Vagina (tissue), 2 donors: ENCODE measurements at regions not wholly inside any gene's neighbourhood (a gene's known extent, or its start where the extent isn't known, plus 50 kb on each side); places are given as distances from the start of the nearest gene placed in this dataset.

Source experiments
- DNase-seq, 2 donors: peaks; one replicate each; pipeline ENCODE4 v3.0.0-alpha.2; 2017; ENCODE audit errors: extremely low spot score in 2 of 2
- H3K27ac ChIP-seq: fragments of 200-600 bp; sonication (generic); one replicate; pipeline ENCODE4 v1.5.1; 2019
- H3K27me3 ChIP-seq: fragments of 200-600 bp; sonication (generic); one replicate; pipeline ENCODE4 v1.5.1; 2019
- H3K36me3 ChIP-seq, 2 donors: fragments of 200-600 bp; sonication (generic); one replicate each; pipeline ENCODE4 v1.5.1; 2017 to 2019
- H3K4me1 ChIP-seq: fragments of 200-600 bp; sonication (generic); one replicate; pipeline ENCODE4 v1.5.1; 2019
- H3K4me3 ChIP-seq, 2 donors: fragments of 200-600 bp; sonication (generic); 1 replicate in 1 of 2; 2 replicates in 1 of 2; pipeline ENCODE4 v1.5.1; 2016 to 2019
- H3K9me3 ChIP-seq: fragments of 200-600 bp; sonication (generic); one replicate; pipeline ENCODE4 v1.5.1; 2019
- CTCF ChIP-seq, 3 experiments: fragments of 450-650 bp in 2 of 3; fragments of 200-600 bp in 1 of 3; sonication (generic) in 1 of 3; IDR thresholded peaks; one replicate each; pipeline ENCODE4 v1.5.1; 2017 to 2019; ENCODE audit warnings: antibody characterized with exemption in 3 of 3, mild to moderate bottlenecking in 2 of 3, moderate library complexity in 2 of 3
- POLR2A ChIP-seq, 2 donors: fragments of 450-650 bp; IDR thresholded peaks; one replicate each; pipeline ENCODE4 v1.6.1; 2017; ENCODE audit warnings: antibody characterized with exemption in 2 of 2, mild to moderate bottlenecking in 2 of 2, moderate library complexity in 2 of 2
- POLR2AphosphoS5 ChIP-seq, 2 donors: sonication (generic); formaldehyde crosslinking; IDR thresholded peaks; one replicate each; pipeline ENCODE4 v1.9.0; 2017; ENCODE audit warnings: antibody characterized with exemption in 2 of 2, mild to moderate bottlenecking in 2 of 2, low read depth in 1 of 2; ENCODE audit not compliant: insufficient read depth in 1 of 2
- intact Hi-C: fragments of 100-400 bp; cut with DNase I; formaldehyde crosslinking; loops from one replicate; pipeline ENCODE4 v1.15.1; 2023

- H3K4me1 ChIP-seq, result no peaks in the 10 kb centered on the region
- no peak for TF ChIP-seq CTCF (IDR thresholded peaks at IDR 0.05)
- no peak for TF ChIP-seq POLR2A (IDR thresholded peaks at IDR 0.05)
- TF ChIP-seq POLR2AphosphoS5 (IDR thresholded peaks at IDR 0.05; ENCODE audit: insufficient read depth in 1 of 2, low read depth in 1 of 2), result no peak
- H3K27me3 ChIP-seq, result no peaks in the 10 kb centered on the region
- H3K4me3 ChIP-seq, result no peak overlapping the region
- no peak for DNase-seq
- intact Hi-C loops, result no loop called here
- no peaks in the 10 kb centered on the region for H3K9me3 ChIP-seq
- no peak overlapping the region for H3K27ac ChIP-seq
- no peaks in the 10 kb centered on the region for H3K36me3 ChIP-seq
Measured at GRCh38 chr7:115096262-115096661, 174.4 kb downstream of the MDFIC start.

- Histone ChIP-seq H3K36me3 (no peaks in the 10 kb centered on the region), H3K27ac (no peak overlapping the region), H3K27me3 (no peaks in the 10 kb centered on the region), H3K4me3 (no peak overlapping the region), H3K4me1 (no peaks in the 10 kb centered on the region), H3K9me3 (no peaks in the 10 kb centered on the region)
- intact Hi-C loops, result no loop called here
- no peak for DNase-seq
- TF ChIP-seq POLR2AphosphoS5 (IDR thresholded peaks at IDR 0.05; ENCODE audit: insufficient read depth in 1 of 2, low read depth in 1 of 2) (no peak), CTCF (IDR thresholded peaks at IDR 0.05) (no peak), POLR2A (IDR thresholded peaks at IDR 0.05) (no peak)
Measured at GRCh38 chr7:115094163-115094562, 172.3 kb downstream of the MDFIC start.

DNA sequence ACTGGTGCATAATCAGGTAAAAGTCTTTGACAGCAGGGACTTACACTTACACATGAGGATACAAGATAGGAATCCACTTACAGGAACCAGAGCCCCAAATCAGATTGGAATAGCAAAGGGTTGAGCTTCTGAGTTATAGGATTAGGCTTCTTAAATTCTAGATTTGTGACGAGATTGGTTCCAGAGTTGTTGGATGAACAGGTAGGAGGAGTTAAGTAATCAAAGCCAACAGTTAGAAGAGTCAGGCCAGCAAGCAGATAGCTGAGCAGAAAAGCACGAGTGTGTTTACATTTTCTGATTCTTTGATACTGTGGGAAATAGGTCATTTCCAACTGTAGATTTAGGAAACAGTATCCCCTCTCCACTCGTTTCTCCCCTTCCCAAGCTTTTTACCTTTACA is 167.0 kb downstream of the MDFIC start:
- Histone ChIP-seq H3K36me3 (no peaks in the 10 kb centered on the region), H3K4me1 (no peaks in the 10 kb centered on the region), H3K27ac (no peak overlapping the region), H3K9me3 (no peaks in the 10 kb centered on the region), H3K27me3 (no peaks in the 10 kb centered on the region), H3K4me3 (no peak overlapping the region)
- DNase-seq, result no peak
- TF ChIP-seq CTCF (IDR thresholded peaks at IDR 0.05) (no peak), POLR2A (IDR thresholded peaks at IDR 0.05) (no peak), POLR2AphosphoS5 (IDR thresholded peaks at IDR 0.05; ENCODE audit: insufficient read depth in 1 of 2, low read depth in 1 of 2) (no peak)
- intact Hi-C loops, result no loop called here

DNA sequence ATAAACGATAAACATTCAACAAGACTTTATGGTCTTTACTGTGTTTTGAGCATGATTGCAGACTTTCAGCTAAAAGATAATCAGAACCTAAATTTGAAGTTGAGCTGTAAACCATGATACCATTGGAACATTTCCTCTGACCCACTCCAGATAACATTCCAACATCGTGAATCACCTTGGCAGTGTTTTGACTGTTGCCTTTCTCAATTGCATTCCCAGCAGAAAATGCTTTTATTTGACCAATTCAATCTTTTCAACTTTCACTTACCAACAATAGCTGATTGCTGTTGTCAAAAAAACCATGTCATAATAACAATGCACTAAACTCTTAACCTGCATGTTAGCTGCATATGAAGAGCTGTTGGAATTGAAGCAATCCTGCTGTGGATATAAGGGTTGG is 165.5 kb downstream of the MDFIC start:
- no peaks in the 10 kb centered on the region for H3K27me3 ChIP-seq
- no peak for TF ChIP-seq CTCF (IDR thresholded peaks at IDR 0.05)
- no peak for TF ChIP-seq POLR2AphosphoS5 (IDR thresholded peaks at IDR 0.05; ENCODE audit: insufficient read depth in 1 of 2, low read depth in 1 of 2)
- TF ChIP-seq POLR2A (IDR thresholded peaks at IDR 0.05), result no peak
- no peaks in the 10 kb centered on the region for H3K36me3 ChIP-seq
- DNase-seq, result no peak
- no peak overlapping the region for H3K27ac ChIP-seq
- H3K4me1 ChIP-seq, result no peaks in the 10 kb centered on the region
- H3K4me3 ChIP-seq, result no peak overlapping the region
- no peaks in the 10 kb centered on the region for H3K9me3 ChIP-seq
- intact Hi-C loops, result no loop called here

- Histone ChIP-seq H3K36me3 (no peaks in the 10 kb centered on the region), H3K9me3 (no peaks in the 10 kb centered on the region), H3K4me1 (no peaks in the 10 kb centered on the region), H3K4me3 (no peak overlapping the region), H3K27me3 (no peaks in the 10 kb centered on the region), H3K27ac (no peak overlapping the region)
- DNase-seq, result no peak
- intact Hi-C loops, result no loop called here
- TF ChIP-seq POLR2AphosphoS5 (IDR thresholded peaks at IDR 0.05; ENCODE audit: insufficient read depth in 1 of 2, low read depth in 1 of 2) (no peak), POLR2A (IDR thresholded peaks at IDR 0.05) (no peak)
Measured at GRCh38 chr7:115086146-115086841, 164.4 kb downstream of the MDFIC start.
